T-helper 1 cell treated with Interleukin-12 subunit alpha and Interleukin-12 subunit beta and Interleukin-4 antibody, amounts not matched to agents 30 μg/mL and 1 μg/mL, for 36 hours (primary cell): ENCODE measurements at regions not wholly inside any gene's neighbourhood (a gene's known extent, or its start where the extent isn't known, plus 50 kb on each side); places are given as distances from the start of the nearest gene placed in this dataset.
"Not testable (repeated sequence)": the region's sequence is repeated elsewhere in the genome, so short reads cannot be mapped to it uniquely, and the experiment has no call there.

ENCODE experiments used
- H3K27ac Mint-ChIP-seq: one replicate; pipeline ENCODE4 v1.8.0; 2021; ENCODE audit warnings: mild to moderate bottlenecking, mixed read lengths
- H3K27me3 Mint-ChIP-seq: one replicate; pipeline ENCODE4 v1.8.0; 2021; ENCODE audit warnings: low read depth, mixed read lengths
- H3K36me3 Mint-ChIP-seq: one replicate; pipeline ENCODE4 v1.8.0; 2021; ENCODE audit warnings: low read depth, mixed read lengths
- H3K4me1 Mint-ChIP-seq: one replicate; pipeline ENCODE4 v1.8.0; 2021; ENCODE audit warnings: low read depth, mixed read lengths
- H3K4me3 Mint-ChIP-seq: one replicate; pipeline ENCODE4 v1.8.0; 2021; ENCODE audit warnings: mild to moderate bottlenecking, moderate library complexity, mixed read lengths
- H3K9me3 Mint-ChIP-seq: one replicate; pipeline ENCODE4 v1.8.0; 2021; ENCODE audit warnings: mixed read lengths

- H3K36me3 Mint-ChIP-seq: no peaks in the 10 kb centered on the region
- no peak overlapping the region for H3K4me3 Mint-ChIP-seq
- peaks cover 4% of the 10 kb centered on the region for H3K4me1 Mint-ChIP-seq
- no peaks in the 10 kb centered on the region for H3K27me3 Mint-ChIP-seq
- peaks cover 11% of the 10 kb centered on the region for H3K9me3 Mint-ChIP-seq
- no peak overlapping the region for H3K27ac Mint-ChIP-seq
Observed at GRCh38 chr6:141550471-141550870, 582.3 kb upstream of the GJE1 start.

- Mint-ChIP-seq H3K9me3 (peaks cover 11% of the 10 kb centered on the region), H3K36me3 (no peaks in the 10 kb centered on the region), H3K27me3 (no peaks in the 10 kb centered on the region), H3K4me1 (peaks cover 4% of the 10 kb centered on the region), H3K4me3 (no peak overlapping the region), H3K27ac (no peak overlapping the region)
Observed at GRCh38 chr6:141548966-141549365, 583.8 kb upstream of the GJE1 start.

- no peak overlapping the region for H3K27ac Mint-ChIP-seq
- H3K4me1 Mint-ChIP-seq: peaks cover 5% of the 10 kb centered on the region
- no peaks in the 10 kb centered on the region for H3K9me3 Mint-ChIP-seq
- H3K36me3 Mint-ChIP-seq: no peaks in the 10 kb centered on the region
- no peaks in the 10 kb centered on the region for H3K27me3 Mint-ChIP-seq
- no peak overlapping the region for H3K4me3 Mint-ChIP-seq
Observed at GRCh38 chr6:141541581-141542324, 591.0 kb upstream of the GJE1 start.

- H3K4me3 Mint-ChIP-seq: no peak overlapping the region
Observed at GRCh38 chr6:141540207-141540606, 592.5 kb upstream of the GJE1 start.

GRCh38 chr6:141539617-141540016, 593.1 kb upstream of the GJE1 start:
- Mint-ChIP-seq H3K27ac (no peak overlapping the region), H3K4me1 (peaks cover 5% of the 10 kb centered on the region)

More at GRCh38 chr6:141540207-141540606, 592.5 kb upstream of the GJE1 start:
- Mint-ChIP-seq H3K27me3 (no peaks in the 10 kb centered on the region), H3K4me1 (peaks cover 5% of the 10 kb centered on the region), H3K9me3 (no peaks in the 10 kb centered on the region), H3K27ac (no peak overlapping the region), H3K36me3 (no peaks in the 10 kb centered on the region)

GRCh38 chr6:141532211-141532610, 600.5 kb upstream of the GJE1 start:
- no peak overlapping the region for H3K4me3 Mint-ChIP-seq
- no peak overlapping the region for H3K27ac Mint-ChIP-seq
- H3K9me3 Mint-ChIP-seq: no peaks in the 10 kb centered on the region
- no peaks in the 10 kb centered on the region for H3K4me1 Mint-ChIP-seq
- peaks cover 4% of the 10 kb centered on the region for H3K27me3 Mint-ChIP-seq
- H3K36me3 Mint-ChIP-seq: no peaks in the 10 kb centered on the region

More at GRCh38 chr6:141539617-141540016, 593.1 kb upstream of the GJE1 start:
- Mint-ChIP-seq H3K27me3 (no peaks in the 10 kb centered on the region), H3K9me3 (no peaks in the 10 kb centered on the region), H3K36me3 (no peaks in the 10 kb centered on the region), H3K4me3 (no peak overlapping the region)

- Mint-ChIP-seq H3K4me1 (no peaks in the 10 kb centered on the region), H3K36me3 (no peaks in the 10 kb centered on the region), H3K27me3 (peaks cover 4% of the 10 kb centered on the region), H3K9me3 (no peaks in the 10 kb centered on the region), H3K27ac (no peak overlapping the region), H3K4me3 (no peak overlapping the region)
Observed at GRCh38 chr6:141531040-141531439, 601.7 kb upstream of the GJE1 start.

GRCh38 chr6:141528596-141528995, 604.1 kb upstream of the GJE1 start:
- no peak overlapping the region for H3K27ac Mint-ChIP-seq
- H3K4me3 Mint-ChIP-seq: no peak overlapping the region
- H3K27me3 Mint-ChIP-seq: peaks cover 6% of the 10 kb centered on the region
- H3K36me3 Mint-ChIP-seq: no peaks in the 10 kb centered on the region
- no peaks in the 10 kb centered on the region for H3K9me3 Mint-ChIP-seq
- no peaks in the 10 kb centered on the region for H3K4me1 Mint-ChIP-seq

GRCh38 chr6:141526985-141527384, 605.7 kb upstream of the GJE1 start:
- Mint-ChIP-seq H3K27me3 (peaks cover 6% of the 10 kb centered on the region), H3K4me1 (no peaks in the 10 kb centered on the region), H3K27ac (no peak overlapping the region), H3K9me3 (no peaks in the 10 kb centered on the region), H3K36me3 (no peaks in the 10 kb centered on the region), H3K4me3 (no peak overlapping the region)

GRCh38 chr6:141521440-141521839, 611.3 kb upstream of the GJE1 start:
- H3K36me3 Mint-ChIP-seq: no peaks in the 10 kb centered on the region
- peaks cover 10% of the 10 kb centered on the region for H3K27me3 Mint-ChIP-seq
- no peaks in the 10 kb centered on the region for H3K9me3 Mint-ChIP-seq
- no peak overlapping the region for H3K4me3 Mint-ChIP-seq
- no peak overlapping the region for H3K27ac Mint-ChIP-seq
- H3K4me1 Mint-ChIP-seq: no peaks in the 10 kb centered on the region

GRCh38 chr6:141513830-141514229, 618.9 kb upstream of the GJE1 start:
- Mint-ChIP-seq H3K27me3 (peaks cover 8% of the 10 kb centered on the region), H3K27ac (peak overlapping the region; percentile 47), H3K36me3 (no peaks in the 10 kb centered on the region), H3K4me3 (peak overlapping the region; percentile 14), H3K9me3 (no peaks in the 10 kb centered on the region), H3K4me1 (peaks cover 9% of the 10 kb centered on the region)

GRCh38 chr6:141510803-141511202, 621.9 kb upstream of the GJE1 start:
- H3K27me3 Mint-ChIP-seq: peaks cover 3% of the 10 kb centered on the region
- peaks cover 4% of the 10 kb centered on the region for H3K36me3 Mint-ChIP-seq
- no peak overlapping the region for H3K27ac Mint-ChIP-seq
- peaks cover 9% of the 10 kb centered on the region for H3K4me1 Mint-ChIP-seq
- no peak overlapping the region for H3K4me3 Mint-ChIP-seq
- H3K9me3 Mint-ChIP-seq: peaks cover 10% of the 10 kb centered on the region

GRCh38 chr6:141506062-141506461, 626.7 kb upstream of the GJE1 start:
- not testable (repeated sequence) for H3K27ac Mint-ChIP-seq, H3K36me3 Mint-ChIP-seq, H3K27me3 Mint-ChIP-seq, H3K4me1 Mint-ChIP-seq, H3K4me3 Mint-ChIP-seq
- peaks cover 27% of the 10 kb centered on the region for H3K9me3 Mint-ChIP-seq

GRCh38 chr6:141504318-141504717, 628.4 kb upstream of the GJE1 start:
- not testable (repeated sequence) for H3K27me3 Mint-ChIP-seq, H3K4me1 Mint-ChIP-seq, H3K27ac Mint-ChIP-seq, H3K36me3 Mint-ChIP-seq, H3K4me3 Mint-ChIP-seq
- H3K9me3 Mint-ChIP-seq: peaks cover 27% of the 10 kb centered on the region

- H3K27me3 Mint-ChIP-seq: peaks cover 4% of the 10 kb centered on the region
- H3K9me3 Mint-ChIP-seq: peaks cover 24% of the 10 kb centered on the region
- H3K36me3 Mint-ChIP-seq: peaks cover 6% of the 10 kb centered on the region
- H3K4me1 Mint-ChIP-seq: no peaks in the 10 kb centered on the region
- no peak overlapping the region for H3K27ac Mint-ChIP-seq
- no peak overlapping the region for H3K4me3 Mint-ChIP-seq
Observed at GRCh38 chr6:141501616-141502015, 631.1 kb upstream of the GJE1 start.
